T-cell (primary cell): ENCODE measurements at regions not wholly inside any gene's neighbourhood (a gene's known extent, or its start where the extent isn't known, plus 50 kb on each side); places are given as distances from the start of the nearest gene placed in this dataset.

Experiments
- ATAC-seq, 4 experiments: fragments of 200-7000 bp in 3 of 4; fragments of 150-1000 bp in 1 of 4; cut with Tn5 transposase; replicated peaks in 1 of 4; 1 replicate in 3 of 4; 2 replicates in 1 of 4; pipeline ENCODE4 v1.10.0; 2021; ENCODE audit warnings: moderate library complexity in 3 of 4, mild to moderate bottlenecking in 2 of 4, moderate number of reproducible peaks in 1 of 4
- CTCF ChIA-PET, 2 donors: fragments of 300-600 bp; sonication (Branson Sonifier 250); formaldehyde crosslinking; loops; one replicate each; lab custom pipeline; 2022; ENCODE audit warnings: antibody characterized with exemption in 2 of 2; lab: Charles Lee
- POLR2A ChIA-PET, 2 donors: fragments of 300-600 bp; sonication (Branson Sonifier 250); formaldehyde crosslinking; loops; one replicate each; lab custom pipeline; 2022; ENCODE audit warnings: antibody characterized with exemption in 2 of 2; lab: Charles Lee
- DNase-seq, 35 experiments: peaks; one replicate each; pipeline versions ENCODE4 v3.0.0 to v3.0.0-alpha.2; 2013 to 2023
- H3K27ac ChIP-seq: one replicate; pipeline ENCODE4 v1.5.1; 2013; ENCODE audit warnings: low read length
- H3K27me3 ChIP-seq, 2 experiments: replicated peaks in 1 of 2; 1 replicate in 1 of 2; 2 replicates in 1 of 2; pipeline versions ENCODE4 v1.6.1 to v1.7.0; 2013; ENCODE audit warnings: low read length in 1 of 2, mixed read lengths in 1 of 2; ENCODE audit not compliant: control insufficient read depth in 2 of 2, insufficient read depth in 2 of 2; ENCODE audit errors: extremely low read depth in 1 of 2
- H3K36me3 ChIP-seq, 2 donors: 1 replicate in 1 of 2; 2 replicates in 1 of 2; pipeline versions ENCODE4 v1.6.1 to v1.7.0; 2013; ENCODE audit warnings: low read length in 1 of 2; ENCODE audit not compliant: control insufficient read depth in 2 of 2, insufficient read depth in 1 of 2; ENCODE audit errors: extremely low read depth in 1 of 2
- H3K4me1 ChIP-seq, 2 experiments: 1 replicate in 1 of 2; 2 replicates in 1 of 2; pipeline versions ENCODE4 v1.6.1 to v1.7.0; 2013; ENCODE audit warnings: low read length in 2 of 2, mixed read lengths in 1 of 2; ENCODE audit not compliant: insufficient read depth in 2 of 2, control insufficient read depth in 1 of 2; ENCODE audit errors: extremely low read depth in 1 of 2
- H3K4me3 ChIP-seq, 2 donors: 1 replicate in 1 of 2; 2 replicates in 1 of 2; pipeline versions ENCODE4 v1.5.1 to v1.7.0; 2013; ENCODE audit warnings: mild to moderate bottlenecking in 2 of 2, low read length in 1 of 2, moderate library complexity in 1 of 2; ENCODE audit not compliant: control insufficient read depth in 1 of 2; ENCODE audit errors: extremely low read depth in 1 of 2
- H3K9me3 ChIP-seq: 2 replicates; pipeline ENCODE4 v1.7.0; 2013
- H3K27ac Mint-ChIP-seq, 2 donors: one replicate each; pipeline ENCODE4 v1.8.0; 2020 to 2021; ENCODE audit warnings: mild to moderate bottlenecking in 2 of 2, mixed read lengths in 2 of 2
- H3K27me3 Mint-ChIP-seq, 2 donors: one replicate each; pipeline ENCODE4 v1.8.0; 2021 to 2022; ENCODE audit warnings: mixed read lengths in 2 of 2
- H3K36me3 Mint-ChIP-seq: one replicate; pipeline ENCODE4 v1.8.0; 2021; ENCODE audit warnings: mixed read lengths
- H3K4me1 Mint-ChIP-seq, 3 donors: one replicate each; pipeline ENCODE4 v1.8.0; 2020 to 2022; ENCODE audit warnings: mixed read lengths in 3 of 3, mild to moderate bottlenecking in 1 of 3
- H3K4me3 Mint-ChIP-seq, 3 donors: one replicate each; pipeline ENCODE4 v1.8.0; 2020 to 2022; ENCODE audit warnings: mild to moderate bottlenecking in 3 of 3, mixed read lengths in 3 of 3, moderate library complexity in 3 of 3
- H3K9me3 Mint-ChIP-seq, 3 donors: one replicate each; pipeline ENCODE4 v1.8.0; 2020 to 2022; ENCODE audit warnings: mixed read lengths in 3 of 3
- WGBS: methylation state at CpG from one replicate; pipeline ENCODE4 v1.1.5; 2013; ENCODE audit warnings: missing lambda C conversion rate; ENCODE audit not compliant: insufficient coverage; 5-methylcytosine and 5-hydroxymethylcytosine counted together

DNA sequence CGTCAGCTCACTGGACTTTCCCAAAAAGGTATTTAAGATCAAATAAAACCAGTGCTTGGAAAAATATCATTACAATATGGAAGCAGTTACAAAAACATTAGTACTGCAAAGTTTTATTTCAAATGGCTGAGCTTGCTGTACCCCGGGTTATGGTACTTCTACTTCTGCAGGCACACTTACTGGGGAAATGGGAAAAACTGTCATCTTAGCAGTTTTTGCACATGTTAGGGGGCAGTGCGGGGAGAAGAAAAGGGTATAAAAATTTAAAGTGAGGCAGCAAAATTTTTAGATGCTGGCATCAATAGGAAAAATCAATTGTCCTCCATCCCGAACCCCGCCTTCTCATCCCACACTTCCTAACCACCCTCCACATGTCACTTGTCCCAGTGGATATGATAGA lies 133.4 kb downstream of the ATG4C start:
- POLR2A ChIA-PET: no interaction called here
- CTCF ChIA-PET: no interaction called here
- no peak for DNase-seq
- H3K9me3 ChIP-seq: no peaks in the 10 kb centered on the region
- no peak overlapping the region for H3K27ac ChIP-seq
- H3K27me3 Mint-ChIP-seq: peaks cover 8 to 14% of the 10 kb centered on the region in 2 donors
- H3K4me1 ChIP-seq: no peaks in the 10 kb centered on the region
- no CpG with 5 or more reads among the region's 5 CpGs for WGBS
- H3K4me3 ChIP-seq: no peak overlapping the region
- H3K27ac Mint-ChIP-seq: no peak overlapping the region
- H3K36me3 Mint-ChIP-seq: no peaks in the 10 kb centered on the region
- no peak overlapping the region for H3K4me3 Mint-ChIP-seq
- H3K36me3 ChIP-seq: no peaks in the 10 kb centered on the region
- no peaks in the 10 kb centered on the region for H3K4me1 Mint-ChIP-seq
- H3K9me3 Mint-ChIP-seq: peaks cover 0 to 6% (median 0%) of the 10 kb centered on the region in 3 donors
- H3K27me3 ChIP-seq: peaks cover 0 to 4% of the 10 kb centered on the region in 2 experiments
- ATAC-seq: no peak

DNA sequence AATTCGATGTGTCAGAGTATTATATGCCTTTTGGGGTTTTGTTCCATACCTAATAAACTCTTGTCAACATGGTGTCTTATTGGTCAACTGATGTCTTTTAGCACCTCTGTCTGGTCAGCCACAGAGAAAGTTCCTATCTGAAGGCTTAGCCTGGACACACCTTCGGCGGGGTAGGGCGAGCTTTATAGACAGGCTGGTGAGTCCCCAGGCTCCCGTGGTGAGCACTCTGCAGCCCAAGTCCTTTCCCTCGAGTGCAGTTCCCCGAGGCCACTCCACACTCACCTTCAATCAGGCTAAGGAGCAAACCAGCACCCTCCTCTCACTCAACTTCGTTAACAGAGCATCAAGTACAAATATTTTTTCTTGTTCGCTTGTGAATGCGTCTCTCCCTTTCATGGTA lies 133.9 kb downstream of the ATG4C start:
- H3K27me3 Mint-ChIP-seq: peaks cover 8 to 14% of the 10 kb centered on the region in 2 donors
- ChIA-PET POLR2A (no interaction called here), CTCF (no interaction called here)
- Histone ChIP-seq H3K36me3 (no peaks in the 10 kb centered on the region), H3K27ac (no peak overlapping the region), H3K4me3 (no peak overlapping the region), H3K9me3 (no peaks in the 10 kb centered on the region), H3K4me1 (no peaks in the 10 kb centered on the region), H3K27me3 (peaks cover 0 to 4% of the 10 kb centered on the region in 2 experiments)
- no peaks in the 10 kb centered on the region for H3K36me3 Mint-ChIP-seq
- no peak for ATAC-seq
- no peak overlapping the region for H3K27ac Mint-ChIP-seq
- H3K4me3 Mint-ChIP-seq: no peak overlapping the region
- WGBS: 85% methylated on average over 7 of the region's 10 CpGs
- H3K4me1 Mint-ChIP-seq: no peaks in the 10 kb centered on the region
- DNase-seq: no peak
- H3K9me3 Mint-ChIP-seq: peaks cover 0 to 6% (median 0%) of the 10 kb centered on the region in 3 donors

DNA sequence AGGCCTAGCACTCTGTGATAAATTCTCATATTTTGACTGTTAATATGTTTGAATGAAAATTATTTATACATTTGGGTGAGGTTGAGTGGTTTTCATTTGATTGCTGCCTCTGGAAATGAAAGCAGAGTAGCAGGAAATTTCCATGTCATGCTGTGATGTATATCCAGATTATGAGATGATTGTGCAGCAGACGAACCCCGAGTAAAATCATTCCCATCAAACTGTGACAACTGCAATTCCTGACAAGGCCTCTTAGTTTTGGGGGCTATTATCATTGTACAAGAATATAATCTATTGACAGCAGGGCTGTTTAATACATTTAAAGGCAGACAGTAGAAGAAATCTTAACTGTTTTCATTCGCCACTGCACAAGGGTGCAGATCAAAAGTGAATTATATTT lies 134.8 kb downstream of the ATG4C start:
- no CpG with 5 or more reads among the region's 3 CpGs for WGBS
- DNase-seq (no peak), ATAC-seq (no peak)
- peaks cover 3 to 18% of the 10 kb centered on the region in 2 donors for H3K27me3 Mint-ChIP-seq
- no peak overlapping the region for H3K27ac Mint-ChIP-seq
- Histone ChIP-seq H3K4me3 (no peak overlapping the region), H3K36me3 (no peaks in the 10 kb centered on the region), H3K4me1 (no peaks in the 10 kb centered on the region), H3K9me3 (no peaks in the 10 kb centered on the region), H3K27ac (no peak overlapping the region), H3K27me3 (peaks cover 0 to 4% of the 10 kb centered on the region in 2 experiments)
- POLR2A ChIA-PET: no interaction called here
- peaks cover 0 to 6% (median 0%) of the 10 kb centered on the region in 3 donors for H3K9me3 Mint-ChIP-seq
- CTCF ChIA-PET: no interaction called here
- H3K4me3 Mint-ChIP-seq: no peak overlapping the region
- no peaks in the 10 kb centered on the region for H3K36me3 Mint-ChIP-seq
- no peaks in the 10 kb centered on the region for H3K4me1 Mint-ChIP-seq

DNA sequence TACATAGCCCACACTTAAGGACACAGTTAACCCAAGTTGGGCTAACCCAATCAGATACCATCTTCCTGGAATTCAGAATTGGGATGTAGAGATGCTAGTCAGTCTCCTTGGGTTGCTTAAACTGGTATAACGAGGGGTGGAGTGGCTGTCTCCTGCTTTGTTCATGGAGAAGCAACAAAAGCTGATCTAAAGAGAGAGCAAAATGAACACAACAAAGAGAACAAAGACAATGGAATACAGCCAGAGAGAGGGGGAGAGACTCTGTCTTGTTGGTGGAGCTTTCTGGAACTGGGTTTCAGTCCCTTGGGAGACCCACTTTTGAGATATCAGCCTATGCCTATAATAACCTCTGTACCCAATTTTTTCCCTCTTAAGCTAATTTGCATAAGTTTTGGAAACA lies 138.1 kb downstream of the ATG4C start:
- Histone ChIP-seq H3K4me1 (no peaks in the 10 kb centered on the region), H3K36me3 (no peaks in the 10 kb centered on the region), H3K27ac (no peak overlapping the region), H3K9me3 (no peaks in the 10 kb centered on the region), H3K27me3 (peaks cover 0 to 4% of the 10 kb centered on the region in 2 experiments), H3K4me3 (no peak overlapping the region)
- Mint-ChIP-seq H3K4me3 (no peak overlapping the region), H3K36me3 (no peaks in the 10 kb centered on the region), H3K27me3 (peaks cover 4 to 21% of the 10 kb centered on the region in 2 donors), H3K4me1 (no peaks in the 10 kb centered on the region), H3K27ac (no peak overlapping the region), H3K9me3 (peaks cover 0 to 6% (median 0%) of the 10 kb centered on the region in 3 donors)
- DNase-seq (no peak), ATAC-seq (no peak)
- POLR2A ChIA-PET: no interaction called here
- WGBS: 57% methylated on average over 1 of the region's 1 CpG
- CTCF ChIA-PET: no interaction called here

DNA sequence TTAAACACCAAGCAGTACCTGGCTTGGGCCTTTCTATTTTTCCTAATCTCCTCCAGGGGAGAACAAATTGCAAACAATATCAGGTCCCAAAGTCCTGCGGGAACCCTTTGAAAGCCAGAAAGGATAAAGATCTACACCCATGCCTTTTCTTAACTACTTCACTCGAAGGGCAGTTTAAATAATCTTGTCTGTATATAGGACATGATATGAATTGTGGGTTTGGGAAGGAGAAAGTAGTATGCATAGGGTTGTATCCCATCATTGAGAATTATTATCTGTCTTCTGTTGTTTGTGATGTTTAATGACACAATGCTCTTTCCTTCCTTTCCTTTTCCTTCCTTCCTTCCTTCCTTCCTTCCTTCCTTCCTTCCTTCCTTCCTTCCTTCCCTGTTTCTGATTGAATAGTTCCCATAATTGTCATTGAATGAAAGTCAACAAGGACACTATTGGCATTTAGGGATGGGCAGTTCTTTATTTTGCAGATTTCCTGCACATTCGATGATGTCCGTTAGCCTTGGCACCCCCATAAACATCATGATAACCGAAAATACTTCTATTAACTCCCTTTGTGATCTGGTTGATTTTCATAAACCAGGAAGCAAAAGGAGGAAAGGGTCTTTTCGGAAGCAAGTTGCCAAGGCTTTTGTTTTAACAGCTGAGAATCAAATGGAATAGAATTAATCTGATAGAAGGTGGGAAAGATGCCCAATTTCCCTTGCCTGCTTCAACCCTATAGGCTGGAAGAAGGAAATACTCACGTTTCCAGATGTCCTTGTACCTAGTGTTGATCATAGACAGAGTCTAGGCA lies 141.3 kb downstream of the ATG4C start:
- DNase-seq (no peak), ATAC-seq (no peak)
- Histone ChIP-seq H3K27me3 (no peaks in the 10 kb centered on the region), H3K4me1 (no peaks in the 10 kb centered on the region), H3K4me3 (no peak overlapping the region), H3K27ac (no peak overlapping the region), H3K9me3 (no peaks in the 10 kb centered on the region), H3K36me3 (no peaks in the 10 kb centered on the region)
- H3K36me3 Mint-ChIP-seq: no peaks in the 10 kb centered on the region
- ChIA-PET POLR2A (no interaction called here), CTCF (no interaction called here)
- H3K9me3 Mint-ChIP-seq: peaks cover 0 to 6% (median 0%) of the 10 kb centered on the region in 3 donors
- peaks cover 12 to 14% of the 10 kb centered on the region in 2 donors for H3K27me3 Mint-ChIP-seq
- H3K4me3 Mint-ChIP-seq: no peak overlapping the region
- H3K27ac Mint-ChIP-seq: no peak overlapping the region
- H3K4me1 Mint-ChIP-seq: no peaks in the 10 kb centered on the region
- WGBS: no CpG with 5 or more reads among the region's 7 CpGs

DNA sequence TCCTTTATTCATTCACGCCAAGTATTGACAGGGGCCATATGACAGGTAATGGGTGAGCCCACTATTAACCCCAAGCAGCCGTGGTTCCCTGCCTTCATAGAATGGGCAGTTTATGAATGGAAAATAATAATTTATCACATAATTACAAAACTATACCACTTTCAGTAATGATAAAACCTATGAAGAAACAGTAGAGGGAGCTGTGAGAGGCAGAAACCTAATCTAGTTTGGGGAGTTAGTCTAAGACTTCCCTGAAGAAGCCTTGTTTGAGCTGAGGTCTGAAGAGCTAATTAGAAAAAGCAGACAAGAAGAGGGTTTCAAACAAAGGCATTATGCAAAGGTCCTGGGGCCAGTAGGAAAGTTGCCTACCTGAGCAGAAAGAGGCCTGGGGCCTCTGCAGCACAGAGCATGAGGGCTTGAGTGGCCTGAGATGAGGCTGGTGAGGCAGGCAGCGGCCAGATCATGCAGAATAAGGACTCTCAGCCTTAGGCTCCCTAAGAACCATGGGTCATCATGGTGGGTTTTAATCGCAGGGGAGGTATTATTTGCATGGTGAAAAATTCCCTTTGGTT lies 142.8 kb downstream of the ATG4C start:
- H3K4me3 Mint-ChIP-seq: no peak overlapping the region
- Histone ChIP-seq H3K4me1 (no peaks in the 10 kb centered on the region), H3K36me3 (no peaks in the 10 kb centered on the region), H3K27ac (no peak overlapping the region), H3K9me3 (no peaks in the 10 kb centered on the region), H3K27me3 (no peaks in the 10 kb centered on the region), H3K4me3 (no peak overlapping the region)
- peaks cover 12% of the 10 kb centered on the region in 2 donors for H3K27me3 Mint-ChIP-seq
- POLR2A ChIA-PET: no interaction called here
- H3K4me1 Mint-ChIP-seq: no peaks in the 10 kb centered on the region
- H3K9me3 Mint-ChIP-seq: peaks cover 0 to 3% (median 0%) of the 10 kb centered on the region in 3 donors
- CTCF ChIA-PET: interaction anchor here in 1 of 2 donors (0.8 kb wide), 1 partner anchor 16 kb away, joined by 4 read pairs; no protein-coding TSS in a partner anchor
- DNase-seq (no peak), ATAC-seq (no peak)
- no peak overlapping the region for H3K27ac Mint-ChIP-seq
- WGBS: 60% methylated on average over 1 of the region's 4 CpGs
- H3K36me3 Mint-ChIP-seq: no peaks in the 10 kb centered on the region
